HEK293T (cell line): ENCODE measurements at regions not wholly inside any gene's neighbourhood (a gene's known extent, or its start where the extent isn't known, plus 50 kb on each side); places are given as distances from the start of the nearest gene placed in this dataset.

Source experiments
- CTCF ChIA-PET: fragments of 350-600 bp; formaldehyde crosslinking; extraction: SDS; loops from one replicate; lab custom pipeline; 2021; ENCODE audit warnings: antibody characterized with exemption, inconsistent platforms; lab: Yijun Ruan, JAX
- POLR2A ChIA-PET: fragments of 350-600 bp; formaldehyde crosslinking; extraction: SDS; loops from one replicate; lab custom pipeline; 2020; ENCODE audit warnings: antibody characterized with exemption, inconsistent platforms; lab: Yijun Ruan, JAX
- DNase-seq: peaks from one replicate; pipeline ENCODE4 v3.0.0; 2012; ENCODE audit warnings: mixed read lengths; ENCODE audit errors: extremely low spot score
- ARNT ChIP-seq: fragments of 450-650 bp; IDR thresholded peaks from 2 replicates; pipeline ENCODE4 v1.6.1; 2017; ENCODE audit warnings: mild to moderate bottlenecking
- BHLHE40 ChIP-seq: fragments of 450-650 bp; IDR thresholded peaks from 2 replicates; pipeline ENCODE4 v1.6.1; 2016; ENCODE audit warnings: mild to moderate bottlenecking, moderate library complexity, borderline replicate concordance
- CTBP1 ChIP-seq: fragments of 450-650 bp; IDR thresholded peaks from 2 replicates; pipeline ENCODE4 v1.6.1; 2016; ENCODE audit warnings: borderline replicate concordance
- ELF4 ChIP-seq: fragments of 450-650 bp; IDR thresholded peaks from 2 replicates; pipeline ENCODE4 v1.6.1; 2017; ENCODE audit warnings: antibody characterized with exemption
- FOXA1 ChIP-seq: fragments of 450-650 bp; IDR thresholded peaks from 2 replicates; pipeline ENCODE4 v1.6.1; 2016; ENCODE audit warnings: mild to moderate bottlenecking
- FOXK2 ChIP-seq: fragments of 450-650 bp; IDR thresholded peaks from 2 replicates; pipeline ENCODE4 v1.6.1; 2016; ENCODE audit warnings: mild to moderate bottlenecking
- FOXM1 ChIP-seq: fragments of 450-650 bp; IDR thresholded peaks from 2 replicates; pipeline ENCODE4 v1.6.1; 2017; ENCODE audit warnings: mild to moderate bottlenecking, borderline replicate concordance
- HDGF ChIP-seq: fragments of 450-650 bp; IDR thresholded peaks from 2 replicates; pipeline ENCODE4 v1.6.1; 2017; ENCODE audit warnings: antibody characterized with exemption, borderline replicate concordance
- L3MBTL2 ChIP-seq: fragments of 450-650 bp; conservative IDR thresholded peaks from 2 replicates; pipeline ENCODE4 v1.6.1; 2016; ENCODE audit warnings: mild to moderate bottlenecking
- LEF1 ChIP-seq: fragments of 450-650 bp; IDR thresholded peaks from 2 replicates; pipeline ENCODE4 v1.6.1; 2017; ENCODE audit warnings: mild to moderate bottlenecking, borderline replicate concordance
- NFRKB ChIP-seq: fragments of 450-650 bp; IDR thresholded peaks from 2 replicates; pipeline ENCODE4 v1.6.1; 2016; ENCODE audit warnings: mild to moderate bottlenecking, moderate library complexity
- PKNOX1 ChIP-seq: fragments of 450-650 bp; IDR thresholded peaks from 2 replicates; pipeline ENCODE4 v1.6.1; 2016
- SP1 ChIP-seq: fragments of 450-650 bp; IDR thresholded peaks from 2 replicates; pipeline ENCODE4 v1.6.1; 2017
- SUZ12 ChIP-seq: fragments of 450-650 bp; IDR thresholded peaks from 2 replicates; pipeline ENCODE4 v1.6.1; 2016; ENCODE audit warnings: mild to moderate bottlenecking
- TARDBP ChIP-seq: fragments of 450-650 bp; IDR thresholded peaks from 2 replicates; pipeline ENCODE4 v1.6.1; 2016
- ZNF384 ChIP-seq: fragments of 450-650 bp; IDR thresholded peaks from 2 replicates; pipeline ENCODE4 v1.6.1; 2016

GRCh38 chr22:48504519-48505140 is 1323.0 kb downstream of the BRD1 start:
- POLR2A ChIA-PET = no interaction called here
- CTCF ChIA-PET = interaction anchor here (0.7 kb wide), 1 partner anchor 33 kb away, joined by 3 read pairs; no protein-coding TSS in a partner anchor
- no peak for TF ChIP-seq FOXA1
- TF ChIP-seq FOXK2 = no peak
- no peak for TF ChIP-seq TARDBP
- TF ChIP-seq BHLHE40 = no peak
- TF ChIP-seq PKNOX1 = no peak
- TF ChIP-seq HDGF = no peak
- no peak for TF ChIP-seq ARNT
- no peak for TF ChIP-seq ZNF384
- no peak for TF ChIP-seq NFRKB
- TF ChIP-seq LEF1 = no peak
- TF ChIP-seq SP1 = no peak
- no peak for TF ChIP-seq ELF4
- TF ChIP-seq CTBP1 = no peak
- no peak for TF ChIP-seq L3MBTL2
- no peak for DNase-seq

GRCh38 chr22:48503876-48504275 is 1323.8 kb downstream of the BRD1 start:
- ChIA-PET POLR2A (no interaction called here), CTCF (interaction anchor here (0.7 kb wide), 1 partner anchor 33 kb away, joined by 3 read pairs; no protein-coding TSS in a partner anchor)
- TF ChIP-seq TARDBP (no peak), L3MBTL2 (no peak), PKNOX1 (no peak), HDGF (no peak), LEF1 (no peak), NFRKB (no peak), FOXA1 (no peak), SUZ12 (no peak), FOXK2 (no peak), SP1 (no peak), ZNF384 (no peak)
- DNase-seq = no peak

- no peak for DNase-seq
- TF ChIP-seq ELF4 (no peak), LEF1 (no peak), NFRKB (no peak), ARNT (no peak), PKNOX1 (no peak), SUZ12 (no peak), FOXA1 (no peak), BHLHE40 (no peak), TARDBP (no peak)
- ChIA-PET CTCF (no interaction called here), POLR2A (no interaction called here)
These were observed 1324.5 kb downstream of the BRD1 start for GRCh38 chr22:48503035-48503625.

GRCh38 chr22:48501231-48501750 is 1326.4 kb downstream of the BRD1 start:
- TF ChIP-seq HDGF = no peak
- no peak for TF ChIP-seq SP1
- no peak for TF ChIP-seq ARNT
- TF ChIP-seq SUZ12 = no peak
- POLR2A ChIA-PET = no interaction called here
- CTCF ChIA-PET = no interaction called here
- DNase-seq = no peak

GRCh38 chr22:48500471-48501230 is 1327.0 kb downstream of the BRD1 start:
- POLR2A ChIA-PET = no interaction called here
- TF ChIP-seq SUZ12 (no peak), SP1 (no peak), FOXK2 (no peak), CTBP1 (no peak), LEF1 (no peak), TARDBP (no peak), HDGF (no peak), L3MBTL2 (no peak), PKNOX1 (no peak), ARNT (no peak), NFRKB (no peak), FOXM1 (no peak), BHLHE40 (no peak), FOXA1 (no peak), ZNF384 (no peak), ELF4 (no peak)
- DNase-seq = no peak
- CTCF ChIA-PET = no interaction called here
